K562 (cell line): ENCODE measurements at regions not wholly inside any gene's neighbourhood (a gene's known extent, or its start where the extent isn't known, plus 50 kb on each side); places are given as distances from the start of the nearest gene placed in this dataset.

Experiments
- L3MBTL2 ChIP-seq: fragments of 450-650 bp; IDR thresholded peaks from 2 replicates; pipeline ENCODE4 v1.6.1; 2016; ENCODE audit warnings: mild to moderate bottlenecking, moderate library complexity
- NFATC3 ChIP-seq: fragments of 450-650 bp; IDR thresholded peaks from 2 replicates; pipeline ENCODE4 v1.6.1; 2017; ENCODE audit warnings: mild to moderate bottlenecking
- RAD51 ChIP-seq: fragments of 450-650 bp; IDR thresholded peaks from 2 replicates; pipeline ENCODE4 v1.7.1; 2016; ENCODE audit warnings: low read depth, mild to moderate bottlenecking, borderline replicate concordance
- ZNF449 ChIP-seq: fragments of 250-450 bp; sonication (Bioruptor Pico); IDR thresholded peaks from 2 replicates; pipeline ENCODE4 v1.8.0; 2022; ENCODE audit warnings: moderate library complexity, mild to moderate bottlenecking, inconsistent platforms
- TF ChIP-seq, protein P1 (sequence below): fragments of 450-650 bp; IDR thresholded peaks from 2 replicates; pipeline ENCODE4 v1.6.1; 2016; ENCODE audit warnings: mild to moderate bottlenecking, moderate library complexity
- TF ChIP-seq, protein P2 (sequence below), 3 experiments: fragments of 200-800 bp in 1 of 3; sonication (Bioruptor generic) in 1 of 3; sonication (generic) in 1 of 3; formaldehyde crosslinking in 1 of 3; IDR thresholded peaks; 2 replicates each; pipeline versions ENCODE4 v1.6.1 to v1.8.0; 2016 to 2022; ENCODE audit warnings: mild to moderate bottlenecking in 2 of 3, missing compliant biosample characterization in 2 of 3, missing genetic modification characterization in 2 of 3, missing genetic modification reagents in 1 of 3

DNA sequence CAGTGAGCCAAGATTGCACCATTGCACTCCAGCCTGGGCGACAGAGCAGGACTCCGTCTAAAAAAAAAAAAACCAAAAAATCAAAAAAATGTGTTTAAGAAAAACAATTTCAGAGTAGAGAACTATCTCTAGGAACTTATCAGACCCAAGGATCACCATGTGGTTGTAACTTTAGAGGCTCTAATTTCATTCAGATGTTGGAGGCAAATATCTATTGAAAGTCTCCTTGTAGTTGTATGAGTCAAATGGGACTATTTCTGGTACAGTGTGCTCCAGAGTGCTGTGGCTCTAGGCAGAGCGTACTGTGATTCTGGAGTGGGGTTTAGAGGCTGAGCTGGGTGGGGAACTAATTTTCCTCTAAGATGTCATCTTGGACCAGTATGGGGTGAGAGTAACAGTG lies 398.7 kb downstream of the SHQ1 start (continued):
- TF ChIP-seq, protein P1, sequence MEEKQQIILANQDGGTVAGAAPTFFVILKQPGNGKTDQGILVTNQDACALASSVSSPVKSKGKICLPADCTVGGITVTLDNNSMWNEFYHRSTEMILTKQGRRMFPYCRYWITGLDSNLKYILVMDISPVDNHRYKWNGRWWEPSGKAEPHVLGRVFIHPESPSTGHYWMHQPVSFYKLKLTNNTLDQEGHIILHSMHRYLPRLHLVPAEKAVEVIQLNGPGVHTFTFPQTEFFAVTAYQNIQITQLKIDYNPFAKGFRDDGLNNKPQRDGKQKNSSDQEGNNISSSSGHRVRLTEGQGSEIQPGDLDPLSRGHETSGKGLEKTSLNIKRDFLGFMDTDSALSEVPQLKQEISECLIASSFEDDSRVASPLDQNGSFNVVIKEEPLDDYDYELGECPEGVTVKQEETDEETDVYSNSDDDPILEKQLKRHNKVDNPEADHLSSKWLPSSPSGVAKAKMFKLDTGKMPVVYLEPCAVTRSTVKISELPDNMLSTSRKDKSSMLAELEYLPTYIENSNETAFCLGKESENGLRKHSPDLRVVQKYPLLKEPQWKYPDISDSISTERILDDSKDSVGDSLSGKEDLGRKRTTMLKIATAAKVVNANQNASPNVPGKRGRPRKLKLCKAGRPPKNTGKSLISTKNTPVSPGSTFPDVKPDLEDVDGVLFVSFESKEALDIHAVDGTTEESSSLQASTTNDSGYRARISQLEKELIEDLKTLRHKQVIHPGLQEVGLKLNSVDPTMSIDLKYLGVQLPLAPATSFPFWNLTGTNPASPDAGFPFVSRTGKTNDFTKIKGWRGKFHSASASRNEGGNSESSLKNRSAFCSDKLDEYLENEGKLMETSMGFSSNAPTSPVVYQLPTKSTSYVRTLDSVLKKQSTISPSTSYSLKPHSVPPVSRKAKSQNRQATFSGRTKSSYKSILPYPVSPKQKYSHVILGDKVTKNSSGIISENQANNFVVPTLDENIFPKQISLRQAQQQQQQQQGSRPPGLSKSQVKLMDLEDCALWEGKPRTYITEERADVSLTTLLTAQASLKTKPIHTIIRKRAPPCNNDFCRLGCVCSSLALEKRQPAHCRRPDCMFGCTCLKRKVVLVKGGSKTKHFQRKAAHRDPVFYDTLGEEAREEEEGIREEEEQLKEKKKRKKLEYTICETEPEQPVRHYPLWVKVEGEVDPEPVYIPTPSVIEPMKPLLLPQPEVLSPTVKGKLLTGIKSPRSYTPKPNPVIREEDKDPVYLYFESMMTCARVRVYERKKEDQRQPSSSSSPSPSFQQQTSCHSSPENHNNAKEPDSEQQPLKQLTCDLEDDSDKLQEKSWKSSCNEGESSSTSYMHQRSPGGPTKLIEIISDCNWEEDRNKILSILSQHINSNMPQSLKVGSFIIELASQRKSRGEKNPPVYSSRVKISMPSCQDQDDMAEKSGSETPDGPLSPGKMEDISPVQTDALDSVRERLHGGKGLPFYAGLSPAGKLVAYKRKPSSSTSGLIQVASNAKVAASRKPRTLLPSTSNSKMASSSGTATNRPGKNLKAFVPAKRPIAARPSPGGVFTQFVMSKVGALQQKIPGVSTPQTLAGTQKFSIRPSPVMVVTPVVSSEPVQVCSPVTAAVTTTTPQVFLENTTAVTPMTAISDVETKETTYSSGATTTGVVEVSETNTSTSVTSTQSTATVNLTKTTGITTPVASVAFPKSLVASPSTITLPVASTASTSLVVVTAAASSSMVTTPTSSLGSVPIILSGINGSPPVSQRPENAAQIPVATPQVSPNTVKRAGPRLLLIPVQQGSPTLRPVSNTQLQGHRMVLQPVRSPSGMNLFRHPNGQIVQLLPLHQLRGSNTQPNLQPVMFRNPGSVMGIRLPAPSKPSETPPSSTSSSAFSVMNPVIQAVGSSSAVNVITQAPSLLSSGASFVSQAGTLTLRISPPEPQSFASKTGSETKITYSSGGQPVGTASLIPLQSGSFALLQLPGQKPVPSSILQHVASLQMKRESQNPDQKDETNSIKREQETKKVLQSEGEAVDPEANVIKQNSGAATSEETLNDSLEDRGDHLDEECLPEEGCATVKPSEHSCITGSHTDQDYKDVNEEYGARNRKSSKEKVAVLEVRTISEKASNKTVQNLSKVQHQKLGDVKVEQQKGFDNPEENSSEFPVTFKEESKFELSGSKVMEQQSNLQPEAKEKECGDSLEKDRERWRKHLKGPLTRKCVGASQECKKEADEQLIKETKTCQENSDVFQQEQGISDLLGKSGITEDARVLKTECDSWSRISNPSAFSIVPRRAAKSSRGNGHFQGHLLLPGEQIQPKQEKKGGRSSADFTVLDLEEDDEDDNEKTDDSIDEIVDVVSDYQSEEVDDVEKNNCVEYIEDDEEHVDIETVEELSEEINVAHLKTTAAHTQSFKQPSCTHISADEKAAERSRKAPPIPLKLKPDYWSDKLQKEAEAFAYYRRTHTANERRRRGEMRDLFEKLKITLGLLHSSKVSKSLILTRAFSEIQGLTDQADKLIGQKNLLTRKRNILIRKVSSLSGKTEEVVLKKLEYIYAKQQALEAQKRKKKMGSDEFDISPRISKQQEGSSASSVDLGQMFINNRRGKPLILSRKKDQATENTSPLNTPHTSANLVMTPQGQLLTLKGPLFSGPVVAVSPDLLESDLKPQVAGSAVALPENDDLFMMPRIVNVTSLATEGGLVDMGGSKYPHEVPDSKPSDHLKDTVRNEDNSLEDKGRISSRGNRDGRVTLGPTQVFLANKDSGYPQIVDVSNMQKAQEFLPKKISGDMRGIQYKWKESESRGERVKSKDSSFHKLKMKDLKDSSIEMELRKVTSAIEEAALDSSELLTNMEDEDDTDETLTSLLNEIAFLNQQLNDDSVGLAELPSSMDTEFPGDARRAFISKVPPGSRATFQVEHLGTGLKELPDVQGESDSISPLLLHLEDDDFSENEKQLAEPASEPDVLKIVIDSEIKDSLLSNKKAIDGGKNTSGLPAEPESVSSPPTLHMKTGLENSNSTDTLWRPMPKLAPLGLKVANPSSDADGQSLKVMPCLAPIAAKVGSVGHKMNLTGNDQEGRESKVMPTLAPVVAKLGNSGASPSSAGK = peak; percentile 61
- TF ChIP-seq, protein P2, sequence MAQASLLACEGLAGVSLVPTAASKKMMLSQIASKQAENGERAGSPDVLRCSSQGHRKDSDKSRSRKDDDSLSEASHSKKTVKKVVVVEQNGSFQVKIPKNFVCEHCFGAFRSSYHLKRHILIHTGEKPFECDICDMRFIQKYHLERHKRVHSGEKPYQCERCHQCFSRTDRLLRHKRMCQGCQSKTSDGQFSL (CRISPR knock-in tag; IDR thresholded peaks at IDR 0.05) = no peak
- TF ChIP-seq, protein P2 (tag; IDR thresholded peaks at IDR 0.05) = 0 out of 4 replicates have a peak, but pooled peaks of 1 of the 2 experiments have one; percentile 32
- peak; percentile 79 for TF ChIP-seq L3MBTL2
- no peak; the same call in 1 of the 2 replicates for TF ChIP-seq ZNF449 (CRISPR knock-in tag)
- TF ChIP-seq NFATC3 = no peak
- no peak for TF ChIP-seq RAD51
